ENCODE measurements at regions not wholly inside any gene's neighbourhood (a gene's known extent, or its start where the extent isn't known, plus 50 kb on each side); places are given as distances from the start of the nearest gene placed in this dataset.
"Not testable (repeated sequence)": the region's sequence is repeated elsewhere in the genome, so short reads cannot be mapped to it uniquely, and the experiment has no call there.

- DNase-seq (ENCODE audit: low read depth in 2 of 2): no peak
Observed at GRCh38 chr1:194829492-194829891, 1643.1 kb upstream of the B3GALT2 start.

- DNase-seq (ENCODE audit: low read depth in 2 of 2): no peak
Observed at GRCh38 chr1:194825382-194825781, 1639.0 kb upstream of the B3GALT2 start.

- DNase-seq (ENCODE audit: low read depth in 2 of 2): no peak
Observed at GRCh38 chr1:194821091-194821490, 1634.7 kb upstream of the B3GALT2 start.

- no peak for DNase-seq (ENCODE audit: low read depth in 2 of 2)
Observed at GRCh38 chr1:194818674-194819073, 1632.3 kb upstream of the B3GALT2 start.

GRCh38 chr1:194816859-194817258, 1630.4 kb upstream of the B3GALT2 start:
- DNase-seq (ENCODE audit: low read depth in 2 of 2): no peak

- DNase-seq (ENCODE audit: low read depth in 2 of 2): no peak
Observed at GRCh38 chr1:194813096-194813495, 1626.7 kb upstream of the B3GALT2 start.

- no peak for DNase-seq (ENCODE audit: low read depth in 2 of 2)
Observed at GRCh38 chr1:194809665-194810064, 1623.3 kb upstream of the B3GALT2 start.

- DNase-seq (ENCODE audit: low read depth in 2 of 2): no peak
Observed at GRCh38 chr1:194809215-194809614, 1622.8 kb upstream of the B3GALT2 start.

GRCh38 chr1:194807530-194808220, 1621.3 kb upstream of the B3GALT2 start:
- DNase-seq (ENCODE audit: low read depth in 2 of 2): no peak

GRCh38 chr1:194802572-194802971, 1616.2 kb upstream of the B3GALT2 start:
- no peak for DNase-seq (ENCODE audit: low read depth in 2 of 2)

GRCh38 chr1:194795917-194796593, 1609.6 kb upstream of the B3GALT2 start:
- no peak for DNase-seq (ENCODE audit: low read depth in 2 of 2)

- DNase-seq (ENCODE audit: low read depth in 2 of 2): no peak
Observed at GRCh38 chr1:194787001-194787400, 1600.6 kb upstream of the B3GALT2 start.

- no peak for DNase-seq (ENCODE audit: low read depth in 2 of 2)
Observed at GRCh38 chr1:194786027-194786426, 1599.6 kb upstream of the B3GALT2 start.

- no peak for DNase-seq (ENCODE audit: low read depth in 2 of 2)
Observed at GRCh38 chr1:194776657-194777056, 1590.2 kb upstream of the B3GALT2 start.

GRCh38 chr1:194774535-194774934, 1588.1 kb upstream of the B3GALT2 start:
- no peak for DNase-seq (ENCODE audit: low read depth in 2 of 2)

- no peak for DNase-seq (ENCODE audit: low read depth in 2 of 2)
Observed at GRCh38 chr1:194755241-194755994, 1569.0 kb upstream of the B3GALT2 start.

- not testable (repeated sequence) for DNase-seq (ENCODE audit: low read depth in 2 of 2)
Observed at GRCh38 chr1:194738843-194739242, 1552.4 kb upstream of the B3GALT2 start.

GRCh38 chr1:194734970-194735369, 1548.6 kb upstream of the B3GALT2 start:
- DNase-seq (ENCODE audit: low read depth in 2 of 2): no peak

- DNase-seq (ENCODE audit: low read depth in 2 of 2): no peak
Observed at GRCh38 chr1:194731025-194731424, 1544.6 kb upstream of the B3GALT2 start.

- no peak for DNase-seq (ENCODE audit: low read depth in 2 of 2)
Observed at GRCh38 chr1:194730304-194730703, 1543.9 kb upstream of the B3GALT2 start.

- no peak for DNase-seq (ENCODE audit: low read depth in 2 of 2)
Observed at GRCh38 chr1:194723067-194723466, 1536.7 kb upstream of the B3GALT2 start.

GRCh38 chr1:194717941-194718340, 1531.5 kb upstream of the B3GALT2 start:
- DNase-seq (ENCODE audit: low read depth in 2 of 2): no peak

GRCh38 chr1:194717334-194717733, 1530.9 kb upstream of the B3GALT2 start:
- DNase-seq (ENCODE audit: low read depth in 2 of 2): no peak
